Activated CD8-positive, alpha-beta T cell treated with anti-CD3 and anti-CD28 coated beads for 36 hours (primary cell): ENCODE measurements at regions not wholly inside any gene's neighbourhood (a gene's known extent, or its start where the extent isn't known, plus 50 kb on each side); places are given as distances from the start of the nearest gene placed in this dataset.

Experiments used
- ATAC-seq: fragments of 200-7000 bp; cut with Tn5 transposase; one replicate; pipeline ENCODE4 v1.10.0; 2021; ENCODE audit warnings: mild to moderate bottlenecking, moderate library complexity
- CTCF ChIA-PET: fragments of 350-600 bp; sonication (Branson Sonifier 250); formaldehyde crosslinking; loops from one replicate; lab custom pipeline; 2021; ENCODE audit warnings: antibody characterized with exemption; lab: Charles Lee
- POLR2A ChIA-PET: fragments of 350-600 bp; sonication (Branson Sonifier 250); formaldehyde crosslinking; loops from one replicate; lab custom pipeline; 2021; ENCODE audit warnings: antibody characterized with exemption; lab: Charles Lee
- DNase-seq: peaks from one replicate; pipeline ENCODE4 v3.0.0-alpha.2; 2020
- H3K27ac Mint-ChIP-seq: one replicate; pipeline ENCODE4 v1.8.0; 2021; ENCODE audit warnings: mild to moderate bottlenecking, mixed read lengths
- H3K27me3 Mint-ChIP-seq: one replicate; pipeline ENCODE4 v1.8.0; 2021; ENCODE audit warnings: mixed read lengths
- H3K36me3 Mint-ChIP-seq: one replicate; pipeline ENCODE4 v1.8.0; 2021; ENCODE audit warnings: low read depth, mixed read lengths
- H3K4me1 Mint-ChIP-seq: one replicate; pipeline ENCODE4 v1.8.0; 2021; ENCODE audit warnings: low read depth, mixed read lengths
- H3K4me3 Mint-ChIP-seq: one replicate; pipeline ENCODE4 v1.8.0; 2021; ENCODE audit warnings: mild to moderate bottlenecking, moderate library complexity, mixed read lengths
- H3K9me3 Mint-ChIP-seq: one replicate; pipeline ENCODE4 v1.8.0; 2021; ENCODE audit warnings: mixed read lengths
- intact Hi-C: fragments of 100-400 bp; cut with micrococcal nuclease; formaldehyde crosslinking; loops from one replicate; pipeline ENCODE4 v1.10.0; 2022
- TF ChIP-seq, protein P1 (sequence below): fragments of 200-600 bp; IDR thresholded peaks from one replicate; pipeline ENCODE4 v1.8.0; 2022; ENCODE audit warnings: antibody characterized with exemption, mild to moderate bottlenecking

DNA sequence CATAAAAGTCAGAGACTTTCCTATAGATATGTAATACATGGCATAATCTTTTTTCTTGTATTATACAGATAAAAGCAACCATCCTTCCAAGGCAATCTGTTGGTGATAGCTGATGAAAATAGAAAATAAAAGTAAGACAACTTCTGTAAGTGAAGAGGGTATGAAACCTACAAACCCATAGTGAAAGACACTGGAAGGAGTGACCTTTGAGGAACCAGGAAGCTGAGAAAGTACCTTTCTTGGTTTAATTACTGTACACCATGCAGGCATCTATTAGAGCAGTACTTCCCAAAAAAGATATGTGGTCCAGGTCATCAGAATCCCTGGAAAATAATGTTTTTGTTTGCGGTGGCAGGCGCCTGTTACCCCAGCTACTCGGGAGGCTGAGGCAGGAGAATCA, 906.6 kb upstream of the KLHL29 start:
- no peaks in the 10 kb centered on the region for H3K4me1 Mint-ChIP-seq
- peaks cover 1% of the 10 kb centered on the region for H3K9me3 Mint-ChIP-seq
- ATAC-seq: no peak
- TF ChIP-seq, protein P1, sequence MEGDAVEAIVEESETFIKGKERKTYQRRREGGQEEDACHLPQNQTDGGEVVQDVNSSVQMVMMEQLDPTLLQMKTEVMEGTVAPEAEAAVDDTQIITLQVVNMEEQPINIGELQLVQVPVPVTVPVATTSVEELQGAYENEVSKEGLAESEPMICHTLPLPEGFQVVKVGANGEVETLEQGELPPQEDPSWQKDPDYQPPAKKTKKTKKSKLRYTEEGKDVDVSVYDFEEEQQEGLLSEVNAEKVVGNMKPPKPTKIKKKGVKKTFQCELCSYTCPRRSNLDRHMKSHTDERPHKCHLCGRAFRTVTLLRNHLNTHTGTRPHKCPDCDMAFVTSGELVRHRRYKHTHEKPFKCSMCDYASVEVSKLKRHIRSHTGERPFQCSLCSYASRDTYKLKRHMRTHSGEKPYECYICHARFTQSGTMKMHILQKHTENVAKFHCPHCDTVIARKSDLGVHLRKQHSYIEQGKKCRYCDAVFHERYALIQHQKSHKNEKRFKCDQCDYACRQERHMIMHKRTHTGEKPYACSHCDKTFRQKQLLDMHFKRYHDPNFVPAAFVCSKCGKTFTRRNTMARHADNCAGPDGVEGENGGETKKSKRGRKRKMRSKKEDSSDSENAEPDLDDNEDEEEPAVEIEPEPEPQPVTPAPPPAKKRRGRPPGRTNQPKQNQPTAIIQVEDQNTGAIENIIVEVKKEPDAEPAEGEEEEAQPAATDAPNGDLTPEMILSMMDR: no peak
- H3K4me3 Mint-ChIP-seq: no peak overlapping the region
- no peaks in the 10 kb centered on the region for H3K27me3 Mint-ChIP-seq
- ChIA-PET POLR2A (no interaction called here), CTCF (interaction anchor here (1.0 kb wide), 1 partner anchor 123 kb away, joined by 3 read pairs; no protein-coding TSS in a partner anchor)
- H3K36me3 Mint-ChIP-seq: no peaks in the 10 kb centered on the region
- DNase-seq: no peak
- intact Hi-C loops: no loop called here
- no peak overlapping the region for H3K27ac Mint-ChIP-seq

DNA sequence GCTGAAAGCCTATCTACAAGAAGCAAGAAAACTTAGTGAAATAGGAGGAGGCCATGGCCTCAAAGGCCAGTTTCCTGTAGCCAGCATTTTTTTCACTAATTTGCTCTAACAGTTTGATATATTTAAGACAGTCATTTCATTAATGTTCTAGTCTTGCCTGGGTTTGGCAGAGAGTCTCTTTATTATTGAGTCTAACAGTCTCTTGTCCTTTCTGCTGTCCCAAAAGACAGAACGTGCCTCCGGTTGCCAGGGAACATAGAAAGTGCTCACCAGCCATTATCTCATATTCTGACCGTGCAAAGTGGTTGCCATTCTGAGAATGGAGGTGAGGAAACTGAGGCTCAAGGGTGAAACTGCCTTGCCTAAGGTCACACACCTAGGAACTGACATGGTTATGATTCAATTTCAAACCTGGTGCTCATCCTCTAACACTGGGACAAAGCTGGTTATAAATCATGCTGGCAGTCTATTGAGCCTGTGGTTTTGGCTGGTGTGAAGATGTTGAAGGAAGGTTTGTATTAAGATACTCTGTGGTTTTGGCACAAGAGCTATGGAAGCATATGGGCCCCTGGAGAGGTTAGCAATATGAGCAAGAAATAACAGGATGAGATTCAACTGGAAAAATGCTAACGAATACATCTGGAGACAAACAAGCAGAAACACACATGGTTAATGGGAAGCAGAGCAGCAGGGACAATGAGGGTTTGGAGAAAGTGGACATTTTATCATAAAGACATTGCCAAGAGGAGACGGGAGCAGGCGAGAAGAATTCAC, 903.3 kb upstream of the KLHL29 start:
- TF ChIP-seq, protein P1: no peak
- no peaks in the 10 kb centered on the region for H3K36me3 Mint-ChIP-seq
- ChIA-PET POLR2A (no interaction called here), CTCF (no interaction called here)
- no peaks in the 10 kb centered on the region for H3K4me1 Mint-ChIP-seq
- no peaks in the 10 kb centered on the region for H3K9me3 Mint-ChIP-seq
- DNase-seq (no peak), ATAC-seq (no peak)
- H3K27ac Mint-ChIP-seq: no peak overlapping the region
- H3K27me3 Mint-ChIP-seq: no peaks in the 10 kb centered on the region
- intact Hi-C loops: no loop called here
- H3K4me3 Mint-ChIP-seq: no peak overlapping the region

DNA sequence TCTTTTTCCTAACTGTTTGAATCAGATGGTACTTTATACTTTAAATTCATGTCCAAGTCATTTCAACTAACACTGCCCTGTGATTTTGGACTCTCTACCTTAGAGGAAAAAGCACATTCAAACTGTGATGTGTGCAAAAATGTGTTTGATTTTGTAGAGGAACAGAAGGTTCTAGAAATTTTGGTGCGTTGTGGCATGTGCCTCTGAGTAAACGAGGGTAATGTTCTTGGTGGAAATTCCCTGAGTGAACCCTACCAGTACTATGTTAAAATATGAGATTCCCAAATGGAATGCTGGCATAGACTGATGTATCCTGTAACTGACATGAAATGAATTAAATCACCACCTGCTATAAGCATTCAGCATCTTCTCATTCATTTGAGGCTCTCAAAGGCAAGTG, 901.9 kb upstream of the KLHL29 start:
- H3K27ac Mint-ChIP-seq: no peak overlapping the region
- CTCF ChIA-PET: no interaction called here
- POLR2A ChIA-PET: no interaction called here
- no peaks in the 10 kb centered on the region for H3K9me3 Mint-ChIP-seq
- TF ChIP-seq, protein P1: no peak
- intact Hi-C loops: no loop called here
- ATAC-seq (no peak), DNase-seq (no peak)
- H3K4me1 Mint-ChIP-seq: no peaks in the 10 kb centered on the region
- no peaks in the 10 kb centered on the region for H3K27me3 Mint-ChIP-seq
- H3K4me3 Mint-ChIP-seq: no peak overlapping the region
- no peaks in the 10 kb centered on the region for H3K36me3 Mint-ChIP-seq

DNA sequence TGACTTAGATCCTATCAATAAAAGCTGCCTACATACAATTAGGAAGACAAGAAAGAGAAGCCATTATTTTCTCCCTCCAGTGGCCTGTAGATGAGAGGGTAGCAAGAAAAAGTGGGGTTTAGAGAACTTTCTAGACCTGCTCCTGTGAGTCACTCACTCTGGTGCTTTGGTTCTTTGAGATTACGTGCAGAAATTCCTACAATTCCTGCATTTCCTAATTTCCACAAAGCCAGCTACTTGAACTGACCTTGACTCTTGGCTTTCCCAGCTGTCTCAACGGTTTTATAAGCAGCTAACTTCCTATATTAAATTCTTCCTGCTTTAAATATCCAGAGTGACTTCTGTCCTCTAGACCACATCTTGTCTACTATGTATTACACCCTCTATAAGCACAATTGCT, 899.5 kb upstream of the KLHL29 start:
- no peaks in the 10 kb centered on the region for H3K27me3 Mint-ChIP-seq
- ChIA-PET CTCF (no interaction called here), POLR2A (no interaction called here)
- no peaks in the 10 kb centered on the region for H3K4me1 Mint-ChIP-seq
- DNase-seq (no peak), ATAC-seq (no peak)
- no peaks in the 10 kb centered on the region for H3K9me3 Mint-ChIP-seq
- intact Hi-C loops: no loop called here
- H3K4me3 Mint-ChIP-seq: no peak overlapping the region
- H3K36me3 Mint-ChIP-seq: no peaks in the 10 kb centered on the region
- TF ChIP-seq, protein P1: no peak
- no peak overlapping the region for H3K27ac Mint-ChIP-seq

DNA sequence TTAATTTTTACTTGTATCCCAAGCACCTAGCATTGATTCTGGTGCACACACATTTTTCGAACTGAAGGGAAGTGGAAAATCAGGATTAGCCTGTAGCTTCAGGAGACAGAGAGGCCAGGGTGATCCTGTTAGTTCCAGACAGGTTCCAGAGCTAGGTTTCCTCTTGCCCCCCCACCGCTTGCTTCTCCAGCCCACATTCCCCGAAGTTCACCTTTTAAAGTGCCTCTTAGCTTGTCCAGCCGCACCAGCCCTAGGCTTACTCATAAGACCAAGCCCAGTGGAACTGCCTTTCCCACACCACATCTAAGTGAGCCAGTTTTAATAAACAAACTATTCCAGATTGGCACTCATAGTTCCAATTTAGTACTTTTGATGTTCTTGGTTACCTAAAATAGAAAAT, 898.6 kb upstream of the KLHL29 start:
- Mint-ChIP-seq H3K4me1 (no peaks in the 10 kb centered on the region), H3K27ac (no peak overlapping the region), H3K36me3 (no peaks in the 10 kb centered on the region), H3K27me3 (no peaks in the 10 kb centered on the region), H3K9me3 (no peaks in the 10 kb centered on the region), H3K4me3 (no peak overlapping the region)
- ChIA-PET CTCF (no interaction called here), POLR2A (no interaction called here)
- intact Hi-C loops: no loop called here
- TF ChIP-seq, protein P1: no peak
- no peak for ATAC-seq
- no peak for DNase-seq
